ENCODE measurements at regions not wholly inside any gene's neighbourhood (a gene's known extent, or its start where the extent isn't known, plus 50 kb on each side); places are given as distances from the start of the nearest gene placed in this dataset.

GRCh38 chr9:13975611-13976290 is 338.2 kb downstream of the NFIB start:
- Histone ChIP-seq H3K36me3 (no peaks in the 10 kb centered on the region), H3K27ac (no peak overlapping the region), H3K27me3 (no peaks in the 10 kb centered on the region), H3K4me1 (ENCODE audit: insufficient read depth) (peaks cover 1% of the 10 kb centered on the region), H3K4me3 (no peak overlapping the region), H3K9me3 (no peaks in the 10 kb centered on the region)
- TF ChIP-seq EP300 (IDR thresholded peaks at IDR 0.05) = no peak
- no peak for TF ChIP-seq POLR2A (IDR thresholded peaks at IDR 0.05)
- TF ChIP-seq, protein P1, sequence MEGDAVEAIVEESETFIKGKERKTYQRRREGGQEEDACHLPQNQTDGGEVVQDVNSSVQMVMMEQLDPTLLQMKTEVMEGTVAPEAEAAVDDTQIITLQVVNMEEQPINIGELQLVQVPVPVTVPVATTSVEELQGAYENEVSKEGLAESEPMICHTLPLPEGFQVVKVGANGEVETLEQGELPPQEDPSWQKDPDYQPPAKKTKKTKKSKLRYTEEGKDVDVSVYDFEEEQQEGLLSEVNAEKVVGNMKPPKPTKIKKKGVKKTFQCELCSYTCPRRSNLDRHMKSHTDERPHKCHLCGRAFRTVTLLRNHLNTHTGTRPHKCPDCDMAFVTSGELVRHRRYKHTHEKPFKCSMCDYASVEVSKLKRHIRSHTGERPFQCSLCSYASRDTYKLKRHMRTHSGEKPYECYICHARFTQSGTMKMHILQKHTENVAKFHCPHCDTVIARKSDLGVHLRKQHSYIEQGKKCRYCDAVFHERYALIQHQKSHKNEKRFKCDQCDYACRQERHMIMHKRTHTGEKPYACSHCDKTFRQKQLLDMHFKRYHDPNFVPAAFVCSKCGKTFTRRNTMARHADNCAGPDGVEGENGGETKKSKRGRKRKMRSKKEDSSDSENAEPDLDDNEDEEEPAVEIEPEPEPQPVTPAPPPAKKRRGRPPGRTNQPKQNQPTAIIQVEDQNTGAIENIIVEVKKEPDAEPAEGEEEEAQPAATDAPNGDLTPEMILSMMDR (IDR thresholded peaks at IDR 0.05) = no peak
- intact Hi-C loops (cut with DNase I) = no loop called here
- 43 to 73% (median 52%) methylated on average over 1 of the region's 1 CpG for WGBS, 3 donors
- DNase-seq = no peak

GRCh38 chr9:13974891-13975290 is 339.1 kb downstream of the NFIB start:
- Histone ChIP-seq H3K4me1 (ENCODE audit: insufficient read depth) (peaks cover 1% of the 10 kb centered on the region), H3K9me3 (no peaks in the 10 kb centered on the region), H3K27me3 (no peaks in the 10 kb centered on the region), H3K36me3 (no peaks in the 10 kb centered on the region), H3K27ac (no peak overlapping the region), H3K4me3 (no peak overlapping the region)
- intact Hi-C loops (cut with DNase I) = no loop called here
- DNase-seq = no peak
- whole genome bisulfite sequencing, 3 donors = 92 to 95% (median 94%) methylated on average over 4 of the region's 4 CpGs
- no peak for TF ChIP-seq EP300 (IDR thresholded peaks at IDR 0.05)
- TF ChIP-seq, protein P1 (IDR thresholded peaks at IDR 0.05) = no peak
- TF ChIP-seq POLR2A (IDR thresholded peaks at IDR 0.05) = no peak

GRCh38 chr9:13971966-13972655 is 341.8 kb downstream of the NFIB start:
- Histone ChIP-seq H3K27ac (no peak overlapping the region), H3K4me1 (ENCODE audit: insufficient read depth) (peaks cover 1% of the 10 kb centered on the region), H3K4me3 (no peak overlapping the region), H3K27me3 (no peaks in the 10 kb centered on the region), H3K36me3 (no peaks in the 10 kb centered on the region), H3K9me3 (no peaks in the 10 kb centered on the region)
- 38 to 53% (median 46%) methylated on average over 10 of the region's 10 CpGs for WGBS, 3 donors
- DNase-seq = no peak
- TF ChIP-seq EP300 (IDR thresholded peaks at IDR 0.05) = no peak
- intact Hi-C loops (cut with DNase I) = no loop called here

DNA sequence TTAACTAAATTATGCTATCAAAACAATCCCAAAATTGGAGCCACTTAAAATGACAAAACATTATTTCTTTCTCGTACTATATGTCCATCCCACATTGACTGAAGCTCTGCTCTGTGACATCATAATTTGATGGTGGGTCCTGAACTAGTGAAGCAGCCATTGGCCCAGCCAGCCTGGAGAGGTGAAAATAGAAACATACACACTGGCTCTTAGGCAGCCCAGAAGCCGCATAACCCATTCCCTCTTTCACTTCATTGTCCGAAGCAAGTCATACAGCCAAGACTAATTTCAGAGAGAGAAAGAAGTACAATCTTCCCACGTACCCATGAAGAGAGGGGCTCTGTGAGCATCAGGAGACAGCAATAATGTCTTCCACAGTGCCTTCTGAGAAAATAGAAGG is 342.5 kb downstream of the NFIB start:
- no peaks in the 10 kb centered on the region for H3K27me3 ChIP-seq
- DNase-seq = no peak
- no peaks in the 10 kb centered on the region for H3K36me3 ChIP-seq
- H3K4me1 ChIP-seq (ENCODE audit: insufficient read depth) = peaks cover 1% of the 10 kb centered on the region
- intact Hi-C loops (cut with DNase I) = no loop called here
- TF ChIP-seq POLR2A (IDR thresholded peaks at IDR 0.05) (no peak), EP300 (IDR thresholded peaks at IDR 0.05) (no peak)
- TF ChIP-seq, protein P1 (IDR thresholded peaks at IDR 0.05) = no peak
- WGBS, 3 donors = 67 to 79% (median 79%) methylated on average over 4 of the region's 4 CpGs
- no peak overlapping the region for H3K4me3 ChIP-seq
- H3K9me3 ChIP-seq = no peaks in the 10 kb centered on the region
- H3K27ac ChIP-seq = no peak overlapping the region

DNA sequence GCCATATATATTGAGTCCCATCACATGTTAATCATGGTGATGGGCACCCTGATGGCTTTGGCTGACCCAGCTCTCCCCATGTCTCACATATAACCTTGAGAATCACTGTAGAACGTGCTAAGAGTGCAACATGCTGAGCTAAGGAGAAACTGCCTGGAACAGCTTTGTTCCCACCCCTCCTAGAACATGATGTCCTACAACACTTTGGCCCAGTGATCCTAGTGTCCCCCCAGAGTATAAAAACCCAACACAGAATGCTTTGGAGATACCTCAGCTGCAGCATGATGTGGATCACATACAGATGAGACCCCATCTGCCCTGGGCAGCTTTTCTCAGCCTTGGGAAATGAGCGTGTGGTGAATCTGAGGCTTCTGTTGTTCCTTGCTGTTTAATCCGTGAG is 343.5 kb downstream of the NFIB start:
- Histone ChIP-seq H3K27me3 (no peaks in the 10 kb centered on the region), H3K9me3 (no peaks in the 10 kb centered on the region), H3K4me1 (ENCODE audit: insufficient read depth) (peaks cover 1% of the 10 kb centered on the region), H3K36me3 (no peaks in the 10 kb centered on the region), H3K4me3 (no peak overlapping the region), H3K27ac (no peak overlapping the region)
- intact Hi-C loops (cut with DNase I) = no loop called here
- TF ChIP-seq, protein P1 (IDR thresholded peaks at IDR 0.05) = no peak
- no peak for TF ChIP-seq POLR2A (IDR thresholded peaks at IDR 0.05)
- no peak for TF ChIP-seq EP300 (IDR thresholded peaks at IDR 0.05)
- WGBS, 3 donors = 65 to 78% (median 77%) methylated on average over 3 of the region's 3 CpGs
- DNase-seq = no peak
